ENCODE measurements at regions not wholly inside any gene's neighbourhood (a gene's known extent, or its start where the extent isn't known, plus 50 kb on each side); places are given as distances from the start of the nearest gene placed in this dataset.

- TF ChIP-seq POLR2AphosphoS5 (IDR thresholded peaks at IDR 0.05; ENCODE audit: low read depth, low read length) (no peak), CTCF (IDR thresholded peaks at IDR 0.05) (no peak), GABPA (IDR thresholded peaks at IDR 0.05; ENCODE audit: low read depth) (no peak), SIN3A (IDR thresholded peaks at IDR 0.05; ENCODE audit: borderline replicate concordance, low read depth, low read length) (no peak), FOSL2 (IDR thresholded peaks at IDR 0.05; ENCODE audit: borderline replicate concordance, low read depth) (no peak; the same call in 1 of the 2 replicates), REST (IDR thresholded peaks at IDR 0.05; ENCODE audit: low read depth, low read length) (no peak), TAF1 (IDR thresholded peaks at IDR 0.05; ENCODE audit: borderline replicate concordance, low read depth, low read length) (no peak), FOXJ3 (CRISPR knock-in tag; IDR thresholded peaks at IDR 0.05) (no peak), CHD2 (IDR thresholded peaks at IDR 0.05; ENCODE audit: low read length, partially characterized antibody) (no peak), ZBTB33 (IDR thresholded peaks at IDR 0.05; ENCODE audit: borderline replicate concordance, low read depth) (no peak), EP300 (IDR thresholded peaks at IDR 0.05; ENCODE audit: borderline replicate concordance in 1 of 2, low read depth in 1 of 2, low read length in 1 of 2) (no peak)
Measured at GRCh38 chr2:215881582-215881981, 131.8 kb downstream of the MREG start.

All from SK-N-SH (cell line).